Activated naive CD8-positive, alpha-beta T cell (primary cell): ENCODE measurements at regions not wholly inside any gene's neighbourhood (a gene's known extent, or its start where the extent isn't known, plus 50 kb on each side); places are given as distances from the start of the nearest gene placed in this dataset.
"Not testable (repeated sequence)": the region's sequence is repeated elsewhere in the genome, so short reads cannot be mapped to it uniquely, and the experiment has no call there.

Experiments used
- H3K27ac Mint-ChIP-seq: one replicate; pipeline ENCODE4 v1.8.0; 2021; ENCODE audit warnings: mixed read lengths
- H3K27me3 Mint-ChIP-seq: one replicate; pipeline ENCODE4 v1.8.0; 2021; ENCODE audit warnings: mixed read lengths
- H3K36me3 Mint-ChIP-seq: one replicate; pipeline ENCODE4 v1.8.0; 2021; ENCODE audit warnings: mixed read lengths
- H3K4me1 Mint-ChIP-seq: one replicate; pipeline ENCODE4 v1.8.0; 2021; ENCODE audit warnings: low read depth, mixed read lengths
- H3K4me3 Mint-ChIP-seq: one replicate; pipeline ENCODE4 v1.8.0; 2021; ENCODE audit warnings: mild to moderate bottlenecking, mixed read lengths
- H3K9me3 Mint-ChIP-seq: one replicate; pipeline ENCODE4 v1.8.0; 2021; ENCODE audit warnings: low read depth, mixed read lengths

DNA sequence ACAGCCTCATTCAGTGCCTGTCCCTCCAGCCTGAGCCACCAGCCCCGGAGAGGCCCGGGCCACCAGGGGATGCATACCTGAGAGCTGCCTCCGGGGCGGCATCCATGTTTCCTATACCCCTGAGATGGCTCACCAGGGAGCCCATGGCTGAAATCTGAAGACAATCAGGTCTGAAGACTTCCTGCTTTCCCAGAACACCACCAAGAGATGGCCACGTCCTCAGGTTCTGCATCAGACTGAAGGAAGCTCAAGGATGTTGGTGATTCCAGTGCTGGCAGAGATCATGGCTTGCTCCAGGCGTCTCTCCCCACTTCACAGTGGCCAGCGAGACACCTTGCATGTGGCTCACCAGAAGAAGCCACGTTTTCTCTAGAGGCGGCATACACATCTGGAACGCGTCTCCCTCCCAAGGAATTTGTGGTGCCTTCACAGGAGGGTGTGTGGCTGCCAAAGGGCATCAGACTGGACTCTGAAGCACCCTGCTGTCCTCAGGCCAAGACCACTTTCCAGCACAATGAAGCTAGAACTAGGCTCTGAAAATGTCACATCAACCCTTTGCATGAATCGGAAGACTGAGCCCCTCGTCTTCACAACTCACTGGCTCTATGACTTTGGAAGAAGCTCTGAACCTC lies 170.7 kb upstream of the IRF2BP2 start:
- Mint-ChIP-seq H3K27ac (no peak overlapping the region), H3K27me3 (no peaks in the 10 kb centered on the region), H3K4me3 (no peak overlapping the region), H3K9me3 (no peaks in the 10 kb centered on the region), H3K4me1 (no peaks in the 10 kb centered on the region), H3K36me3 (no peaks in the 10 kb centered on the region)

DNA sequence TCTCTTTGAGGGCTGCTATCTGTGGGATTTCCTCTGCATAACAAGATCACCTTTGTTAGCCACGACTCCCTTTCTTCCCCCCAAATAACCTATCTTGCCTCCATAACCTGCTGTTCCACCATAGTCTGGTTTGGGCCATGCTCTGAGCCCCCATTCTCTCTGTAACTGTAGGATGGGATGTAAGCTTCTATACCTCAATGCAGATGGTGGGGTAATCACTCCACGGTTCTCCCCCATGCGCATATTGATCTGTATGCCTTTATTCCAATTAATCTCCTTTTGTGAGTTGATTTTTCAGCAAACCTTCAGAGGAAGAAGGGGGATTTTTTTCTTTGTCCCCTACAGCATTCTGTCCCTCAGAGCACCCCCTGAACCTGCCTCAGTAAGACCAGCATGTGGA lies 170.1 kb upstream of the IRF2BP2 start:
- no peaks in the 10 kb centered on the region for H3K27me3 Mint-ChIP-seq
- H3K4me3 Mint-ChIP-seq, result no peak overlapping the region
- H3K4me1 Mint-ChIP-seq, result no peaks in the 10 kb centered on the region
- H3K9me3 Mint-ChIP-seq, result no peaks in the 10 kb centered on the region
- no peak overlapping the region for H3K27ac Mint-ChIP-seq
- H3K36me3 Mint-ChIP-seq, result no peaks in the 10 kb centered on the region

DNA sequence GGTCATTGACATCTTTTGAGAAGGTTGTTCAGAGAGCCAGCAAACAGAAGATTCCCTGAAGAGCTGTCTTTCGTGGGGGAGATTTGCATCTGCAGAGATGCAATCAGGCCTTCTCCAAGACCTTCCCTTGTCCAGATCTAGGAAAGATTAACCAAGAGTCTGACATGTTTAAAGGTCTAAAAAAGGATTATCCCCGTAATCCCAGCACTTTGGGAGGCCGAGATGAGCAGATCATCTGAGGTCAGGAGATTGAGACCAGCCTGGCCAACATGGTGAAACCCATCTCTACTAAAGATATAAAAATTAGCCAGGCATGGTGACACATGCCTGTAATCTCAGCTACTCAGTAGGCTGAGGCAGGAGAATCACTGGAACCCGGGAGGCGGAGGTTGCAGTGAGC lies 169.6 kb upstream of the IRF2BP2 start:
- H3K27ac Mint-ChIP-seq, H3K4me3 Mint-ChIP-seq, H3K27me3 Mint-ChIP-seq, H3K9me3 Mint-ChIP-seq, H3K36me3 Mint-ChIP-seq, H3K4me1 Mint-ChIP-seq: not testable (repeated sequence)

DNA sequence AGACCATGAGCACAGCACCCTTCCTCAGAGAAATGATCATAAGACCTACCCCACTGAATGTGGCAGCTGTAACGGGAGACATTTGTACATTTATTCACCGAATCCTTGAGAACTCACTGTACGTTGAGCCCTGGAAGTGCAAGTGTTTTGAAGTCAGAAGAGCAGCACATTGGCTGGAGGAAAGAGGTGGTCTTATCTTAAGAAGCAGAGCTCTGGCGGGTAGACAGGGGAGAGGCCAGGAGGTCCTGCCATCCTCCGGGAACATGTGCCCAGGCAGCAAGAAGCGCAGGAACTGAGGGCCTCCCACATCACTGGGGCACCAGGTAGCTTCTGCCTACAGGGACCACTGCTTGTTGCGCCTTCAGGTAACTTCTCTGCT lies 169.2 kb upstream of the IRF2BP2 start:
- peaks cover 2% of the 10 kb centered on the region for H3K36me3 Mint-ChIP-seq
- no peaks in the 10 kb centered on the region for H3K27me3 Mint-ChIP-seq

DNA sequence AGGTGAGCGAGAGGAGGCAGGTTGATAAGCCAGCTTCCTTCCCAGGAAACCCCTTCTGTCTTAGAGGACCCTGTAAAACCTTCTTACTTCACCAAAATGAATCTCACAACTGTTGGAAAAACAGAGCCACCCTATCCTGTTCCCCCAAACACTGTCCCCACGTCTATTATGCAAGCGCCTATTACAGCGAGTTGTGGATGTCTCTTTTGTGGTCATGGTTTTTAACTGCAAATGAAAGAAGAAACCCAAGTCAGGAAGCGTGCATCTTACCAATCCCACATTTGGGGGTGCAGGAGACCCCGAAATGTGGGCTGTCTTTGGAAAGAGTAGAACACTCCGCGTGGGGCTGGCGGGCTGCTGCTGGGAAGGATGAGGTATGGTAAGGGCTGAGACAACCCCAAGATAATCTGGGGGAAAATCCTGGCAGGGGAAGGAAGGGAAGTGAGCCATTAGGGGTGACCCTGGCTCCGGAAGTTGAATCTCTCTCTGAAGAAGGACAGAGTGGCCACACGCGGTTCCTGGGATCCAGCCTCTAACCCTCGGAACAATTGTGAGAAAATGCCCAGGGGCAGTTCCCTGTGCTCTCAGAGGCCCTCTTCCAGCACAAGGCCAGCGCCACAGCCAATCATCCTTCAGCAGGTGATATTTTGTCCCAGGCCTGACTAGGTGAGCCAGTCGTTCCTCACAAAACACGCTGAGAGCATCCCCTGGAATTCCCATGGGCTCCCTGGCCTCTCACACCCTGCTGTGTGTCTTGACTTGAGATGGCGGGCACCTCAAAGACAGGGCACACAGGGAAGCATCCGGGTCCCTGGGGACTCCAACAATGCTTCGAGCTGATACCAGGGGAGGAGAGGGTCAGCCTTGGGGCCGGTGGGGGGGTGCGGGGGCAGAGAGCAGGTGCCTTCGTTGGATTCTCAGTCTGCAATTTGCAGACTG lies 168.5 kb upstream of the IRF2BP2 start:
- Mint-ChIP-seq H3K9me3 (no peaks in the 10 kb centered on the region), H3K27me3 (no peaks in the 10 kb centered on the region), H3K27ac (no peak overlapping the region), H3K4me3 (no peak overlapping the region), H3K4me1 (no peaks in the 10 kb centered on the region), H3K36me3 (peaks cover 2% of the 10 kb centered on the region)

More for the DNA sequence above, 169.2 kb upstream of the IRF2BP2 start:
- Mint-ChIP-seq H3K4me3 (no peak overlapping the region), H3K27ac (no peak overlapping the region), H3K9me3 (no peaks in the 10 kb centered on the region), H3K4me1 (no peaks in the 10 kb centered on the region)

DNA sequence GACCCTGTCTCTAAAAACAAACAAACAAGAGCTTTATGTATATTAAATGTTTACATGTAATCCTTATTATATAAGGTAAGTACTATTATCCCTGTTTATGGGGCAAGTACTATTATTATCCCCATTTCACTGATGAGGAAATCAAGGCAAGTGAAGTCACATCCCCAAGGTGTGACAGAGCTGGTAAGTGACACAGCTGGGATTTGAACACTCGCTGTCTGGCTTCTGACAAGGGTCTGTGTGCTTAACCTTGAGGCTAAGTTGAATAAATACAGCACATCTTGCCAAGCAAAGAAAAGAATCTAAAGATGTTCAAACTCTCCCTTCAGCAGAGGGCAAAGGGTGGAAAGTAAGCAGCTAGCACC lies 167.9 kb upstream of the IRF2BP2 start:
- H3K36me3 Mint-ChIP-seq, result peaks cover 2% of the 10 kb centered on the region
- H3K4me1 Mint-ChIP-seq, result peaks cover 1% of the 10 kb centered on the region
- H3K4me3 Mint-ChIP-seq, result no peak overlapping the region
- H3K27ac Mint-ChIP-seq, result no peak overlapping the region
- no peaks in the 10 kb centered on the region for H3K27me3 Mint-ChIP-seq
- no peaks in the 10 kb centered on the region for H3K9me3 Mint-ChIP-seq

DNA sequence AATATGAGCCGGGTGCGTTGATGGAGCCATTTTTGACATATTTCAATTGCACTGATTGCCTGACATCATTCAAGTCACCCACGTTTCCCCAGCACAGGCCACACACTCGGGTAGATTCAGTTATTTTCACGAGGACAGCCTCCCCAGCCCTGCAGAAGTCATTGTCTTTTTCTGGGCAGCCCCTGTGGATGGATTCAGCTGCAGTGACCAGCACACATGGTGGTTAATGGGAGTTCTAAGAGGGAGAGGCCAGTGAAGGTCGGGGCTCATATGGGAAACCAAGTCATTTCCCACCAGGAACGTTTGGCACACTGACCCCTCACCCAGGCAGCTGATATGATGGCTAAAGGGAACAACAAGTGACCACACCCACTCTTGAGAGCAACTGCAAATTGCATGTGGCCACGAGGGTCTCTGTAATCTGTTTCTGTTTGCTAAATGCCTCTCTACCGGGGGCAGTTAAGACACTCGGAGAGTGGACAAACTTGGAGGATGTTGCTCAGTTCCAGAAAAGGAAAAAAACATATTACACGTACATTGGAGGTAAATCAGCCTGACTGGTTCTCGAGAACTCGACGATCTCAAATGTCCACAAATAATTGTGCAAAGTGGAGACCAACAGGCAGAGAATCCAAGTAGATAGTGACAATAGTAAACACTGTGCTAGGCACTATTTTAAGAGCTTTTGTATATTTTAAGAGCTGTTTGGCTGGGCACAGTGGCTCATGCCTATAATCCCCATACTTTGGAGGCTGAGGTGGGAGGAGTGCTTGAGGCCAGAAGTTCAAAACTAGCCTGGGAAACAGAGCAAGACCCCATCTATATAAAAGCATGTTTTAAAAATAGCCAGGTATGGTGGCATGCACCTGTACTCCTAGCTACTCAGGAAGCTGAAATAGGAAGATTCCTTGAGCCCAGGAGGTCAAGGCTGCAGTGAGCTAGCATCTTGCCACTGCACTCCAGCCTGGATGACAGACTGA lies 167.2 kb upstream of the IRF2BP2 start:
- no peak overlapping the region for H3K27ac Mint-ChIP-seq
- H3K27me3 Mint-ChIP-seq, result no peaks in the 10 kb centered on the region
- H3K4me3 Mint-ChIP-seq, result no peak overlapping the region
- H3K4me1 Mint-ChIP-seq, result peaks cover 8% of the 10 kb centered on the region
- H3K9me3 Mint-ChIP-seq, result no peaks in the 10 kb centered on the region
- peaks cover 2% of the 10 kb centered on the region for H3K36me3 Mint-ChIP-seq

DNA sequence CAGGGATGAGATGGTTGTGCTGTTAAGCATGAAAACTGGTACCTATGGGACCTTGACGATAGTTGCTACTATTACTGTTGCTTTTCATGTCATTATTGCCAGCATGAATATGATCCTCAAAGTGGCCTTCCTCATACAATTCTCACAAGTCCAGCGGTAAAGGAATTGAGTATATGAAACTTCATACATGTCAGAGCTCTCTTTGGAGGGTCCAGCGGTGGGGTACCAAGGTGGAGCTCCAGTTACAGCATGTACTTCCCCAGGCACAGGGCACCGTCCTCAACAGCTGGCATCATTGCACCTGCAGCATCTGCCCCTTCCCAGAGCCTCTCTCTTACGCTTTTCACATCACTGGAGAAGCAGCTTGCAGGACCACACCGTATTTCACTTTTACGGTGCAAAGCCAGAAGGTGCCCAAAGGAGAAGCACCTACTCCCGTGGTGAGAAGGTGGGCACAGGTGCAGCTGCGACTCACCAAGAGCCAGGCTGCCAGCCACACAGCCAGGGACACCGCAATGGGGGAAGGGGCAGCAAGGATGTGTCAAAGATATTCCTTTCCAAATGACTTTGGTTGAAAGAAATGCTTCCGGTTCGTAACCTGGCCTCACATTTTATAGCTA lies 166.4 kb upstream of the IRF2BP2 start:
- no peak overlapping the region for H3K4me3 Mint-ChIP-seq
- no peaks in the 10 kb centered on the region for H3K9me3 Mint-ChIP-seq
- H3K36me3 Mint-ChIP-seq, result peaks cover 2% of the 10 kb centered on the region
- H3K27ac Mint-ChIP-seq, result no peak overlapping the region
- H3K27me3 Mint-ChIP-seq, result no peaks in the 10 kb centered on the region
- H3K4me1 Mint-ChIP-seq, result peaks cover 16% of the 10 kb centered on the region

DNA sequence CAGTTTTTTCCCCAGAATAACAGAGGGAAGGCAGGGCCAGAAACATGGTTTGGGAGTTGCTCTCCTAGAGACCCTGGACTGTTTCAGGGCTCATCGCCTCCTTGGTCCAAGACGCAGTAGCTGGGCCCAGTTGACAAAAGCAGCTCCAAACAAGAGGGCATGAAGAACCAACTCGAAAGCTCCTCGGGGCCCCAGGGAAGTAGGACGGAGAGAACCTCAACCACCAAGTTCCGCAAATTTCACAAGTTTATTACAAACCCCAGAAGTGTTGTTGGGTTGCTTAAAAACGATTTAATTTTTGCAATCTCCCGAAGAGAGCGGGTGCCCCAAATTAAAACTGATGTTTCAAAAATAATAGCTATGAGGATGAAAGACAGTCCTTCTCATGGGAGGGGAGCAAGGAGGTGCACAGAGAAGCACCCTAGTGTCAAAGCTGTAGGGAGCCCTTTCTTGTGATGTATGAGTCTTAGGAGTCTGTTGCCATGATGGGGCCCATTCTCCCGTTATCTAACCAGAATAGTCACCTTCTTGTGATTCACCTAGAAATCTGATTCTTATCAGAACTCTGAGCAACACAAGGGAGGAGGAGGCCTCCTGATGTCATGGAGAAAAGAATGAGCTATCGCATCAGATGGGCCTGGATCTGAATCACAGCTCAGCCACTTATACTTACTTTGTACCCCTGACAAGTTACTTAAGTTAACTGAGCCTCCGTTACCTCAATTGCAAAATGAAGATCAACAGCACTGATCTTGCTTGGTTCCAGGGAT lies 165.7 kb upstream of the IRF2BP2 start:
- no peaks in the 10 kb centered on the region for H3K27me3 Mint-ChIP-seq
- H3K36me3 Mint-ChIP-seq, result peaks cover 2% of the 10 kb centered on the region
- no peaks in the 10 kb centered on the region for H3K9me3 Mint-ChIP-seq
- peaks cover 23% of the 10 kb centered on the region for H3K4me1 Mint-ChIP-seq
- peak overlapping the region; percentile 10 for H3K4me3 Mint-ChIP-seq
- H3K27ac Mint-ChIP-seq, result peak overlapping the region; percentile 70

DNA sequence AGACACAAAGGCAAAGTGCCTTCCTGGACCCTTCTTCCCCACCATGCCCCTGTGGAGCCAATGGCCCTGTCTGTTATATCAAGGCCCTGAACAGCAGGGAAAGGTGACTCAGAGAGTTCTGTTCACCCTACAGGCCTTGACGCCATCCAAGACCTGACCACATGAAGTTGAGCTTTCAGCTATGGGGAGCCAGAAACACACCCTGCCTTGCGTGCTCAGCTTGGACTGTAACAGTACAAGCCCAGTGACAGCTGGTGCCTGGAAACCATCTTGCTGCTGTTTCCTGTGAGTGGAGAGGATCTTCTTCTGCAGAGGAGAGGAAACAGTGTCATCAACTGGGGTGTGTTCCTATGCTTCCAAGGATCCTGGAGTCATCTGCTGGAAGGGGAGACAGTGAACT lies 165.0 kb upstream of the IRF2BP2 start:
- Mint-ChIP-seq H3K27ac (peak overlapping the region; percentile 70), H3K27me3 (no peaks in the 10 kb centered on the region), H3K9me3 (no peaks in the 10 kb centered on the region), H3K4me3 (no peak overlapping the region), H3K36me3 (peaks cover 2% of the 10 kb centered on the region), H3K4me1 (peaks cover 30% of the 10 kb centered on the region)

DNA sequence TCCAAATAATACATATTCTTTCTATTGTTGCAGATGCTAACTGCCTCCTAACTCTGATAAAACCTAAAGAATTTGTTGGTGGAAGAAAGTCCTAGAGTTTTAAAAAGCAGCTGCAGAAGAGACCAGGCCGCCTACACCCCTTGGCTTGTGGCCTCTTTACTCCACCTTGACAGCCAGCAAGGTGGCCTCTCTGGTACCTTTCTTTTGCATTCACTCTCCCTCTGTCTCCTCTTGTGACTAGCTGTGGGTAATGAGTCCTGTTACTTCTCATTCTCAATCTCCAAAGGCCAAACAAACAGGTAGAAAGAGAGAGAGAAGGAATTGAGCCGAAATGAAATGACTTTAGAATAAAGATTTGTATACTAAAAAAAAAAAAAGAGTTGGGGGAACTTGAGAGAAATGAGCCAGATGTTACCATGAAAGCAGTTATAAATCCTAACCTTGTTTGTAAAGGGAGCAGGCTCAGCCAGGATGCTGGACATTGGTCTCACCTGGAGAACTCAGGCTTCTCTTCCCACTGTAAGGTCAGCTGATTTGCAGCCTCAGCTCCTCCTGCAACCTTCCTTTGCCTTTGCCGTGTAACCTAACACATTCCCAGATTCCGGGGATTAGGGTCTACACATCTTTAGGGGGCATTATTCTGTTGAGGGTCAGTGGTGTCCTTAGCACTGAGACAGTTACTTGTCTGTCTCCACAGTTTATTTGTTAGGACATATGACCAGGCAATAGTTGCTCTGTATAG lies 164.1 kb upstream of the IRF2BP2 start:
- peaks cover 2% of the 10 kb centered on the region for H3K36me3 Mint-ChIP-seq
- H3K9me3 Mint-ChIP-seq, result no peaks in the 10 kb centered on the region
- H3K27ac Mint-ChIP-seq, result peak overlapping the region; percentile 68
- no peak overlapping the region for H3K4me3 Mint-ChIP-seq
- H3K4me1 Mint-ChIP-seq, result peaks cover 39% of the 10 kb centered on the region
- no peaks in the 10 kb centered on the region for H3K27me3 Mint-ChIP-seq

DNA sequence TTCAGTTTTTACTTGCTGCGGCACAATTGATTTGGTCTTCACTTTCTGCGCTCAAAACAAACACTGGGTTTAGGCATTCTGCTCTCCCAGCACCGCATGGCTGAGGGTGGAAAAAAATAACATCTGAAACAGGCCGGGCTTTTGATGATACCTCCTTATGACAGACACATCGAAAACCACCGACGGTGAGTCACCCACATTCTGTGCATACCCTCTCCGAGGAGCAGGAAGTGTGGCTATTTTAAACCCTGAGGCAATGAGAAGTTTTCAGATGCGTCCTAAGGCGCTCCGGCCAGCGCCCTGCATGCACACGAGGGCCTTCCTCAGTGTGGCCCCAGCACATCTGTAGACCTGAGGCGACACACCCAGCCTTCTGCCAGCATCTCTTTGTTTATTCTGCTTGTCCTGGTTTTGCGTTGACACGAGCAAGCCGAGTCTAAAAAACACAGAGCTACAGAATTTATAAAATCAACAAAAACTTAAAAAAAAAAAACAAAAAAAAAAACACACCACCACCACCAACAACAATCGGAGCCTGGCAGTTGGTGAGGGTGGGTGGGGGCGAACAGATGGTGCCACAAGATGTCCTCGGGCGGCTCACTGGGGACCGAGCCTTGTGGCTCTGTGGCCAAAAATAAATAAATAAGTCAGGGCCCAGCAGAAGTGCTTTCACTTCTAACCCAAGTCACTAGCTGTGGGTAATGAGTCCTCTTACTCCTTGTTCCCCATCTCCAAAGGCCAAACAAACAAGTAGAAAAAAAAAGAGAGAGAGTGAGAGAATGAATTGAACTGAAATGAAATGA lies 162.6 kb upstream of the IRF2BP2 start:
- Mint-ChIP-seq H3K27me3 (no peaks in the 10 kb centered on the region), H3K9me3 (no peaks in the 10 kb centered on the region), H3K36me3 (peaks cover 2% of the 10 kb centered on the region), H3K27ac (peak overlapping the region; percentile 96), H3K4me3 (peak overlapping the region; percentile 76), H3K4me1 (peaks cover 54% of the 10 kb centered on the region)
